Neural cell (in vitro differentiated cells): ENCODE measurements at regions not wholly inside any gene's neighbourhood (a gene's known extent, or its start where the extent isn't known, plus 50 kb on each side); places are given as distances from the start of the nearest gene placed in this dataset.

Source experiments
- H2AFZ ChIP-seq: fragments of 200-600, 300-800 bp; sonication (generic), shearing (Covaris generic); 2 replicates; pipeline ENCODE4 v1.6.0; 2014; ENCODE audit warnings: low read depth, mild to moderate bottlenecking, antibody characterized with exemption, low read length, moderate library complexity
- H3F3A ChIP-seq: fragments of 200-600 bp; shearing (Covaris generic); 2 replicates; pipeline ENCODE4 v1.6.1; 2016; ENCODE audit warnings: mild to moderate bottlenecking, moderate library complexity, mixed read lengths, antibody characterized with exemption, low read length; ENCODE audit not compliant: insufficient read depth, poor library complexity, severe bottlenecking
- H3K27ac ChIP-seq: fragments of 200-600, 300-800 bp; sonication (generic), shearing (Covaris generic); 2 replicates; pipeline ENCODE4 v1.5.1; 2014; ENCODE audit warnings: mild to moderate bottlenecking, low read length, moderate library complexity
- H3K27me3 ChIP-seq: fragments of 300-800, 200-600 bp; sonication (generic), shearing (Covaris generic); 2 replicates; pipeline ENCODE4 v1.6.0; 2014; ENCODE audit warnings: mild to moderate bottlenecking, low read depth, low read length, moderate library complexity; ENCODE audit not compliant: insufficient read depth
- H3K36me3 ChIP-seq: fragments of 300-800, 200-600 bp; sonication (generic), shearing (Covaris generic); 2 replicates; pipeline ENCODE4 v1.5.1; 2014; ENCODE audit warnings: mild to moderate bottlenecking, antibody characterized with exemption, low read length, moderate library complexity; ENCODE audit not compliant: insufficient read depth
- H3K4me2 ChIP-seq: fragments of 300-800, 200-600 bp; sonication (generic), shearing (Covaris generic); 2 replicates; pipeline ENCODE4 v1.6.0; 2014; ENCODE audit warnings: mild to moderate bottlenecking, low read length
- H3K4me3 ChIP-seq: fragments of 300-800, 200-600 bp; sonication (generic), shearing (Covaris generic); 2 replicates; pipeline ENCODE4 v1.5.1; 2014; ENCODE audit warnings: mild to moderate bottlenecking, low read length, moderate library complexity
- H3K79me2 ChIP-seq: fragments of 200-600 bp; shearing (Covaris generic); replicated peaks from 2 replicates; pipeline ENCODE4 v1.6.0; 2014; ENCODE audit warnings: mild to moderate bottlenecking, low read length, moderate library complexity; ENCODE audit not compliant: insufficient read depth
- H3K9ac ChIP-seq: fragments of 300-800, 200-600 bp; sonication (generic), shearing (Covaris generic); 2 replicates; pipeline ENCODE4 v1.6.1; 2016; ENCODE audit warnings: mild to moderate bottlenecking, low read length, mixed read lengths
- H3K9me2 ChIP-seq: fragments of 200-600 bp; shearing (Covaris generic); 2 replicates; pipeline ENCODE4 v1.6.1; 2016; ENCODE audit warnings: mild to moderate bottlenecking, low read length, mixed read lengths; ENCODE audit not compliant: insufficient read depth
- H3K9me3 ChIP-seq: fragments of 200-600, 300-800 bp; sonication (generic), shearing (Covaris generic); 2 replicates; pipeline ENCODE4 v1.6.1; 2016; ENCODE audit warnings: mild to moderate bottlenecking, mixed run types, low read length, moderate library complexity, mixed read lengths
- H4K20me1 ChIP-seq: fragments of 200-600 bp; shearing (Covaris generic); 2 replicates; pipeline ENCODE4 v1.6.1; 2016; ENCODE audit warnings: mild to moderate bottlenecking, mixed run types; ENCODE audit not compliant: insufficient read depth
- EZH2 ChIP-seq: fragments of 200-600, 300-800 bp; shearing (Covaris generic), sonication (generic); IDR thresholded peaks from 2 replicates; pipeline ENCODE4 v1.6.1; 2014; ENCODE audit warnings: antibody characterized with exemption, low read length, borderline replicate concordance, mild to moderate bottlenecking; ENCODE audit not compliant: insufficient read depth, poor library complexity, severe bottlenecking
- MXI1 ChIP-seq: fragments of 450-650 bp; conservative IDR thresholded peaks from 2 replicates; pipeline ENCODE4 v1.6.1; 2014; ENCODE audit warnings: antibody characterized with exemption, mild to moderate bottlenecking; ENCODE audit not compliant: poor library complexity, severe bottlenecking
- POLR2AphosphoS5 ChIP-seq: IDR thresholded peaks from 2 replicates; pipeline ENCODE4 v1.6.1; 2012
- RAD21 ChIP-seq: fragments of 450-650 bp; conservative IDR thresholded peaks from 2 replicates; pipeline ENCODE4 v1.6.1; 2014; ENCODE audit warnings: antibody characterized with exemption, mild to moderate bottlenecking, moderate library complexity
- SMC3 ChIP-seq: fragments of 450-650 bp; conservative IDR thresholded peaks from 2 replicates; pipeline ENCODE4 v1.6.1; 2014; ENCODE audit warnings: antibody characterized with exemption, mild to moderate bottlenecking, moderate library complexity; ENCODE audit not compliant: poor library complexity
- TAF1 ChIP-seq: IDR thresholded peaks from 2 replicates; pipeline ENCODE4 v1.6.1; 2012; ENCODE audit warnings: low read depth
- TF ChIP-seq, protein P1 (sequence below): IDR thresholded peaks from 2 replicates; pipeline ENCODE4 v1.6.1; 2012; ENCODE audit warnings: borderline replicate concordance
- TF ChIP-seq, protein P2 (sequence below): fragments of 450-650 bp; IDR thresholded peaks from 2 replicates; pipeline ENCODE4 v1.5.1; 2014; ENCODE audit warnings: antibody characterized with exemption, mild to moderate bottlenecking, moderate library complexity; ENCODE audit not compliant: poor library complexity, severe bottlenecking

DNA sequence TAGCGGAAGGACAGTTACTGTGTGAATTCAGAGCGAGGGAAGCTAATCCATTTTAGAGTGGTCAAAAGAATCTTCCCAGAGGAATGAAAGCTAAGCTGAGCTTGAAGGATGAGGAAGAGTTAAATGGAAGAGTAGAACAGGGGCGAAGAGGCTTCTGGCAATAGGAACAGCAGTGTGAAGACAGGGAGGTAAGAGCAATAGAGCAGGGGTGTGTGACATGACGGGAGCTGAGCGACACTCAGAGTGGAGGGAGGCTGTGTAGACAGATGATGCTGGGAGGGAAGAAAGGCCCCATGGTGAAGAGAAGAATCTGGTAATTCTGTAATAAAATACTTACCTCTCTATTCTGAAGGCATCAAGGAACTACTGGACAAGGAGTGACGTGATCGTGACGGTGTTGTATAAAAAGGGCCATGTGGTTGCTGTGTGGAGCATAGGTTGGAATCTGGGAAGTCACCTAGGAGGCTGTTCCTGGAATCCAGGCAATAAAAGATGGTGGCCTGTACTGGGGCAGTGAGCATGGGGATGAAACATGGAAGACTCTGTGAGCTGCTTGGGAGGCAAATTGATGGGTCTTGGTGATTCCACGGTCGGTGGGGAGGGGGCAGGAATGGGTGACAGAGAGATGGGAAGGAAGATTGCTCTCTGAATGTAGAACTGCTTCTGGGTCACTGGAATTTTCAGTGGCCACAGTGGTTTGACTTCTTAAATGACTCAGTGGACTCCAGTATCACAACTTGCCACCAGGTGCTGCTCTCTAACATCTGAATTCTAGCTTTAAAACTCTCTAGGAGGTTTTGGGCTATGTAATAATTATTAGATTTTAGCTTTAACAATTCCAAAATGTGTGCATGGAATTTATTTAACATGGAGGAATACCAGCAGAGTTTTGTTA lies 164.1 kb downstream of the ATP23 start:
- Histone ChIP-seq H3K27ac (no peak overlapping the region), H3F3A (no peaks in the 10 kb centered on the region), H3K9me2 (no peaks in the 10 kb centered on the region), H3K36me3 (no peaks in the 10 kb centered on the region), H3K9me3 (no peaks in the 10 kb centered on the region), H3K4me2 (no peak overlapping the region), H4K20me1 (no peaks in the 10 kb centered on the region), H3K27me3 (no peaks in the 10 kb centered on the region), H2AFZ (no peak overlapping the region), H3K79me2 (no peaks in the 10 kb centered on the region), H3K9ac (no peak overlapping the region), H3K4me3 (no peak overlapping the region)
- TF ChIP-seq, protein P1, sequence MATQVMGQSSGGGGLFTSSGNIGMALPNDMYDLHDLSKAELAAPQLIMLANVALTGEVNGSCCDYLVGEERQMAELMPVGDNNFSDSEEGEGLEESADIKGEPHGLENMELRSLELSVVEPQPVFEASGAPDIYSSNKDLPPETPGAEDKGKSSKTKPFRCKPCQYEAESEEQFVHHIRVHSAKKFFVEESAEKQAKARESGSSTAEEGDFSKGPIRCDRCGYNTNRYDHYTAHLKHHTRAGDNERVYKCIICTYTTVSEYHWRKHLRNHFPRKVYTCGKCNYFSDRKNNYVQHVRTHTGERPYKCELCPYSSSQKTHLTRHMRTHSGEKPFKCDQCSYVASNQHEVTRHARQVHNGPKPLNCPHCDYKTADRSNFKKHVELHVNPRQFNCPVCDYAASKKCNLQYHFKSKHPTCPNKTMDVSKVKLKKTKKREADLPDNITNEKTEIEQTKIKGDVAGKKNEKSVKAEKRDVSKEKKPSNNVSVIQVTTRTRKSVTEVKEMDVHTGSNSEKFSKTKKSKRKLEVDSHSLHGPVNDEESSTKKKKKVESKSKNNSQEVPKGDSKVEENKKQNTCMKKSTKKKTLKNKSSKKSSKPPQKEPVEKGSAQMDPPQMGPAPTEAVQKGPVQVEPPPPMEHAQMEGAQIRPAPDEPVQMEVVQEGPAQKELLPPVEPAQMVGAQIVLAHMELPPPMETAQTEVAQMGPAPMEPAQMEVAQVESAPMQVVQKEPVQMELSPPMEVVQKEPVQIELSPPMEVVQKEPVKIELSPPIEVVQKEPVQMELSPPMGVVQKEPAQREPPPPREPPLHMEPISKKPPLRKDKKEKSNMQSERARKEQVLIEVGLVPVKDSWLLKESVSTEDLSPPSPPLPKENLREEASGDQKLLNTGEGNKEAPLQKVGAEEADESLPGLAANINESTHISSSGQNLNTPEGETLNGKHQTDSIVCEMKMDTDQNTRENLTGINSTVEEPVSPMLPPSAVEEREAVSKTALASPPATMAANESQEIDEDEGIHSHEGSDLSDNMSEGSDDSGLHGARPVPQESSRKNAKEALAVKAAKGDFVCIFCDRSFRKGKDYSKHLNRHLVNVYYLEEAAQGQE = no peak
- TF ChIP-seq MXI1 (no peak), SMC3 (no peak), RAD21 (no peak), POLR2AphosphoS5 (no peak), EZH2 (no peak)
- TF ChIP-seq, protein P2, sequence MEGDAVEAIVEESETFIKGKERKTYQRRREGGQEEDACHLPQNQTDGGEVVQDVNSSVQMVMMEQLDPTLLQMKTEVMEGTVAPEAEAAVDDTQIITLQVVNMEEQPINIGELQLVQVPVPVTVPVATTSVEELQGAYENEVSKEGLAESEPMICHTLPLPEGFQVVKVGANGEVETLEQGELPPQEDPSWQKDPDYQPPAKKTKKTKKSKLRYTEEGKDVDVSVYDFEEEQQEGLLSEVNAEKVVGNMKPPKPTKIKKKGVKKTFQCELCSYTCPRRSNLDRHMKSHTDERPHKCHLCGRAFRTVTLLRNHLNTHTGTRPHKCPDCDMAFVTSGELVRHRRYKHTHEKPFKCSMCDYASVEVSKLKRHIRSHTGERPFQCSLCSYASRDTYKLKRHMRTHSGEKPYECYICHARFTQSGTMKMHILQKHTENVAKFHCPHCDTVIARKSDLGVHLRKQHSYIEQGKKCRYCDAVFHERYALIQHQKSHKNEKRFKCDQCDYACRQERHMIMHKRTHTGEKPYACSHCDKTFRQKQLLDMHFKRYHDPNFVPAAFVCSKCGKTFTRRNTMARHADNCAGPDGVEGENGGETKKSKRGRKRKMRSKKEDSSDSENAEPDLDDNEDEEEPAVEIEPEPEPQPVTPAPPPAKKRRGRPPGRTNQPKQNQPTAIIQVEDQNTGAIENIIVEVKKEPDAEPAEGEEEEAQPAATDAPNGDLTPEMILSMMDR = no peak

DNA sequence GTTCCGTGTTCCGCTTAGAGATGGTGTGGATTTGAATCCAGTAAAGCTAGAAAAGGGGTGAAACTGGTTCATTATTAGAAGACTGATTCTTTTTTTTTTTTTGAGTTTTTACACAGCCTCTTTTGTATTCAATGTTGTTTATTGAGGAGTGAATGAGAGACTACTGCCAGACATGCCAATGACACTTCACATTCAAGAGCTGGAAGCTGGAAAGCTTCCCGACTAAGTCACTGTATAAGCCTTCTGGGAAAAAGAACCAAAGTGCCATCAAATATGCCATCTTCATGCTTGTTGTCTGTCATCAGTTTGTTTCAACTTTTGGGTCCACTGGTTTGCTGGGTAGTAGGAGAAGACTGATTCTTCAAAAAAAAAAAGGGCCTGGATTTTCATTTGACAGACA lies 164.8 kb downstream of the ATP23 start:
- Histone ChIP-seq H3K4me3 (no peak overlapping the region), H3K27me3 (no peaks in the 10 kb centered on the region), H3K9ac (no peak overlapping the region), H3K9me3 (no peaks in the 10 kb centered on the region), H2AFZ (no peak overlapping the region), H3K36me3 (no peaks in the 10 kb centered on the region), H3K27ac (no peak overlapping the region), H3K9me2 (no peaks in the 10 kb centered on the region), H3F3A (no peaks in the 10 kb centered on the region), H3K4me2 (no peak overlapping the region), H3K79me2 (no peaks in the 10 kb centered on the region), H4K20me1 (no peaks in the 10 kb centered on the region)
- TF ChIP-seq, protein P2 = no peak
- TF ChIP-seq RAD21 (no peak), EZH2 (no peak), MXI1 (no peak), TAF1 (no peak), POLR2AphosphoS5 (no peak)
- TF ChIP-seq, protein P1 = no peak
